Aorta (tissue), 5 donors: ENCODE measurements at regions not wholly inside any gene's neighbourhood (a gene's known extent, or its start where the extent isn't known, plus 50 kb on each side); places are given as distances from the start of the nearest gene placed in this dataset.

ENCODE experiments used
- ATAC-seq: fragments of 200-7000 bp; cut with Tn5 transposase; one replicate; pipeline ENCODE4 v1.9.1; 2022; ENCODE audit warnings: moderate library complexity; ENCODE audit not compliant: low FRiP score
- DNase-seq, 2 donors: peaks; one replicate each; pipeline ENCODE4 v3.0.0-alpha.2; 2020
- H3K27ac ChIP-seq, 2 donors: one replicate each; pipeline ENCODE4 v1.5.1; 2013; ENCODE audit warnings: low read length in 2 of 2, mild to moderate bottlenecking in 2 of 2, moderate library complexity in 2 of 2, control low read depth in 1 of 2, inconsistent platforms in 1 of 2, low read depth in 1 of 2
- H3K27me3 ChIP-seq, 2 donors: one replicate each; pipeline ENCODE4 v1.6.1; 2013; ENCODE audit warnings: control low read depth in 1 of 2, low read length in 1 of 2, mild to moderate bottlenecking in 1 of 2, moderate library complexity in 1 of 2; ENCODE audit not compliant: insufficient read depth in 2 of 2, control insufficient read depth in 1 of 2
- H3K36me3 ChIP-seq, 2 donors: one replicate each; pipeline ENCODE4 v1.6.1; 2013; ENCODE audit warnings: control low read depth in 1 of 2, low read length in 1 of 2, mild to moderate bottlenecking in 1 of 2; ENCODE audit not compliant: insufficient read depth in 2 of 2, control insufficient read depth in 1 of 2
- H3K4me1 ChIP-seq, 2 donors: one replicate each; pipeline ENCODE4 v1.6.1; 2013; ENCODE audit warnings: low read length in 2 of 2, control low read depth in 1 of 2, mild to moderate bottlenecking in 1 of 2, moderate library complexity in 1 of 2; ENCODE audit not compliant: insufficient read depth in 2 of 2, control insufficient read depth in 1 of 2
- H3K4me3 ChIP-seq, 2 donors: one replicate each; pipeline ENCODE4 v1.5.1; 2013; ENCODE audit warnings: low read length in 2 of 2, control low read depth in 1 of 2, mild to moderate bottlenecking in 1 of 2
- H3K9me3 ChIP-seq: one replicate; pipeline ENCODE4 v1.6.1; 2013; ENCODE audit warnings: mild to moderate bottlenecking, low read length; ENCODE audit not compliant: control insufficient read depth
- WGBS, 2 donors: extraction: QIAGEN DNeasy Blood & Tissue Kit; methylation state at CpG; one replicate each; pipeline ENCODE4 v1.1.7; 2013; 5-methylcytosine and 5-hydroxymethylcytosine counted together
- intact Hi-C, 2 donors: fragments of 100-400 bp; cut with DNase I; formaldehyde crosslinking; loops; one replicate each; pipeline versions ENCODE4 v1.14.2 to v1.15.0; 2022
- donor health status: healthy with polysubstance abuse.
- donor health status: Bipolar disorder and iron deficiency.
- donor health status: DM: no; HTN: no; CAD: no.
- donor health status: DM: no; HTN: no; CAD: no.
- donor health status: DM: yes; HTN: yes; CAD: no.

- no peaks in the 10 kb centered on the region for H3K36me3 ChIP-seq
- no peak overlapping the region for H3K27ac ChIP-seq
- 88 to 94% methylated on average over 5 of the region's 5 CpGs for WGBS, 2 donors
- H3K9me3 ChIP-seq, result no peaks in the 10 kb centered on the region
- DNase-seq (no peak), ATAC-seq (no peak)
- H3K4me1 ChIP-seq, result no peaks in the 10 kb centered on the region
- intact Hi-C loops, result no loop called here
- H3K27me3 ChIP-seq, result no peaks in the 10 kb centered on the region
- no peak overlapping the region for H3K4me3 ChIP-seq
These were observed 563.5 kb upstream of the SLITRK1 start for GRCh38 chr13:84445776-84446175.

GRCh38 chr13:84443463-84443862, 561.2 kb upstream of the SLITRK1 start:
- intact Hi-C loops, result no loop called here

GRCh38 chr13:84439108-84439507, 556.8 kb upstream of the SLITRK1 start:
- H3K27ac ChIP-seq, result no peak overlapping the region
- intact Hi-C loops, result no loop called here
- H3K36me3 ChIP-seq, result no peaks in the 10 kb centered on the region
- DNase-seq (no peak), ATAC-seq (no peak)
- no peak overlapping the region for H3K4me3 ChIP-seq
- 99 to 100% methylated on average over 1 of the region's 1 CpG for WGBS, 2 donors
- no peaks in the 10 kb centered on the region for H3K27me3 ChIP-seq
- no peaks in the 10 kb centered on the region for H3K4me1 ChIP-seq
- H3K9me3 ChIP-seq, result no peaks in the 10 kb centered on the region

More at GRCh38 chr13:84443463-84443862, 561.2 kb upstream of the SLITRK1 start:
- Histone ChIP-seq H3K9me3 (no peaks in the 10 kb centered on the region), H3K4me3 (no peak overlapping the region), H3K27ac (no peak overlapping the region), H3K27me3 (no peaks in the 10 kb centered on the region), H3K36me3 (no peaks in the 10 kb centered on the region), H3K4me1 (no peaks in the 10 kb centered on the region)
- DNase-seq (no peak), ATAC-seq (no peak)

- no peak overlapping the region for H3K4me3 ChIP-seq
- no peaks in the 10 kb centered on the region for H3K36me3 ChIP-seq
- intact Hi-C loops, result no loop called here
- WGBS, 2 donors, result 36 to 39% methylated on average over 2 of the region's 2 CpGs
- no peaks in the 10 kb centered on the region for H3K9me3 ChIP-seq
- no peak for ATAC-seq
- peaks cover 0 to 6% of the 10 kb centered on the region in 2 donors for H3K4me1 ChIP-seq
- H3K27me3 ChIP-seq, result no peaks in the 10 kb centered on the region
- DNase-seq, result no peak
- no peak overlapping the region for H3K27ac ChIP-seq
These were observed 550.8 kb upstream of the SLITRK1 start for GRCh38 chr13:84433024-84433423.

GRCh38 chr13:84431646-84432045, 549.4 kb upstream of the SLITRK1 start:
- 3% methylated on average over 1 of the region's 1 CpG for WGBS, 2 donors
- H3K4me1 ChIP-seq, result peaks cover 0 to 6% of the 10 kb centered on the region in 2 donors
- ATAC-seq (no peak), DNase-seq (no peak)
- no peak overlapping the region for H3K27ac ChIP-seq
- no peaks in the 10 kb centered on the region for H3K9me3 ChIP-seq
- intact Hi-C loops, result no loop called here
- no peak overlapping the region for H3K4me3 ChIP-seq
- H3K27me3 ChIP-seq, result no peaks in the 10 kb centered on the region
- H3K36me3 ChIP-seq, result no peaks in the 10 kb centered on the region

GRCh38 chr13:84430446-84430845, 548.2 kb upstream of the SLITRK1 start:
- no peaks in the 10 kb centered on the region for H3K36me3 ChIP-seq
- no peaks in the 10 kb centered on the region for H3K27me3 ChIP-seq
- H3K4me3 ChIP-seq, result no peak overlapping the region
- peaks cover 0 to 6% of the 10 kb centered on the region in 2 donors for H3K4me1 ChIP-seq
- intact Hi-C loops, result no loop called here
- ATAC-seq (no peak), DNase-seq (no peak)
- no peaks in the 10 kb centered on the region for H3K9me3 ChIP-seq
- 6 to 10% methylated on average over 4 of the region's 4 CpGs for WGBS, 2 donors
- H3K27ac ChIP-seq, result no peak overlapping the region

GRCh38 chr13:84430015-84430414, 547.7 kb upstream of the SLITRK1 start:
- Histone ChIP-seq H3K36me3 (no peaks in the 10 kb centered on the region), H3K9me3 (no peaks in the 10 kb centered on the region), H3K27me3 (no peaks in the 10 kb centered on the region), H3K27ac (no peak overlapping the region), H3K4me1 (peaks cover 0 to 6% of the 10 kb centered on the region in 2 donors), H3K4me3 (no peak overlapping the region)
- intact Hi-C loops, result no loop called here
- DNase-seq (no peak), ATAC-seq (no peak)
- 0 to 6% methylated on average over 2 of the region's 2 CpGs for WGBS, 2 donors

- intact Hi-C loops, result no loop called here
- ATAC-seq, result no peak
- H3K27me3 ChIP-seq, result no peaks in the 10 kb centered on the region
- H3K27ac ChIP-seq, result no peak overlapping the region
- no peaks in the 10 kb centered on the region for H3K9me3 ChIP-seq
- no peaks in the 10 kb centered on the region for H3K4me1 ChIP-seq
- H3K4me3 ChIP-seq, result no peak overlapping the region
- no peaks in the 10 kb centered on the region for H3K36me3 ChIP-seq
- WGBS, 2 donors, result 75 to 79% methylated on average over 3 of the region's 3 CpGs
- DNase-seq, result no peak
These were observed 535.8 kb upstream of the SLITRK1 start for GRCh38 chr13:84418041-84418440.

- Histone ChIP-seq H3K4me1 (no peaks in the 10 kb centered on the region), H3K27me3 (no peaks in the 10 kb centered on the region), H3K36me3 (no peaks in the 10 kb centered on the region), H3K27ac (no peak overlapping the region), H3K9me3 (no peaks in the 10 kb centered on the region), H3K4me3 (no peak overlapping the region)
- DNase-seq (no peak), ATAC-seq (no peak)
- intact Hi-C loops, result no loop called here
- 75 to 82% methylated on average over 1 of the region's 1 CpG for WGBS, 2 donors
These were observed 535.1 kb upstream of the SLITRK1 start for GRCh38 chr13:84417416-84417815.
